Occipital lobe (tissue), 1 donor: ENCODE measurements at regions not wholly inside any gene's neighbourhood (a gene's known extent, or its start where the extent isn't known, plus 50 kb on each side); places are given as distances from the start of the nearest gene placed in this dataset.

ENCODE experiments used
- DNase-seq: peaks from one replicate; lab custom pipeline; 2025; lab: John Stamatoyannopoulos, UW

DNA sequence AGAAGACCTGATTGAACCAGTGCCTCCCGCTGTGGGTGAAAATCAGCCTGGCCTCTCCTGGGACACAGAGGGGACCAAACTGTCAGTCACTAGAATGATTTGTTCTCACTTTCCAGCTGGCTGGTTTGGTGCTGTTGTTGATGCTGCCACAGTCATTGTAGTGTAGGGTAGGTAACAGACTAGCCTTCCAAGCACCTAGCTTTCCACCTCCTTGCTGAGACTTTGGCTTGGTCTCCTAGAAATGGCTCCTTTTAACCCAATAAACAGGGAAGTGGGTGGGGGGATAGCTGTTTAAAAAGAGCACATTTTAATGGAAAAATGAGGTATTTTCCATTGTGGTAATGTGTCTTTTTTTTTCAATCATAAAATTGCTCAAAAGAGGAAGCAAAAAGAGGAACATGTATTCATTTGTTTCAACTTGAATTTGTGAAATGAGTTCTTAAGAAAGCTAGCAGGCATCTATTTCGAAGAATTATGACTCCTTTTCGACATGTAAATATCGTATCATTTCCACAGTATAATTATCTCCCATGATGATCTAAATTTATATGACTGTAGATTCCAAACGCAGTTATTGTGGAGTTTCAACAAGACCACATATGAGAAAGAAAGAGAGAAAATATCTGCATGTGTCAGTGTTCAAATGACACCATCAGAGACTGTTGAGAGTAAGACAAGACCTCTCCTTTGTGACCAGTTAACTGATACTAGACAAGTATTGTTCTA is 190.1 kb downstream of the HLX start:
- DNase-seq: no peak

DNA sequence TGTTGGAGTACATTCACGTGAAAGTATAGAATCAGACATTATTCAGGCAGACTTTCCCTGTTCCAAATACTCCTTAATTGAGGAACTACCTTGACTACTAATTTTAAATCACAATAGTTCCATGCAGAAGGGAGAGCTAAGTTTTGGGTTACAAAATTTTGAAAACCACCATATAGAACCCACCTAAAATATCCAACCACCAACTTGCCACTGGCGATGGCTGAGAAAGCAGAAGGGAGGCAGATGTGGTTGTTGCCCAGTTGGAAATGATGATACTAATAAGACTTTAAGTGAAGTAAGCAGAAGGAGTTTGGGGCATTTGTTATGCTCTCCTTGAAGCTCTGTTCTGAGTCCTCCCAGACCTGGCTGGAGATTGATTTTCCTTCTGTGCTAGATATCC is 190.7 kb downstream of the HLX start:
- DNase-seq: no peak

DNA sequence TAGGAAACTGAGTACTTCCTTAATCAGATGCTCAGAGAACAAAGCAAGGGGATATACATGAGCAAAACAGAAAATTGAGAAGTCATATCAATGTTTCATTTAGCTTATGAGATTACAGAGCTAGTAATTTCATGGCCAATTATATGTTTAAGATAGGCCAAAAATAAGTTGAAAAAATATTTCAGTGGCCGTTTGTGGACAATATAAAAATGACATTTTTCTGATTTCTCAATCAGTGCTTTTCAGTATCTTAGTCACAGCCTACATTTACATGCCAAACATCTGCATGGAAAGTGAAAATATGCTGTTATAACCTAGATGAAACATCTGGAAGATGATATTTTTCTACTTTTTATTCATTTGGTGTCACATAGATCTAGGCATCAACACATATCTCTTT is 192.5 kb downstream of the HLX start:
- no peak for DNase-seq

DNA sequence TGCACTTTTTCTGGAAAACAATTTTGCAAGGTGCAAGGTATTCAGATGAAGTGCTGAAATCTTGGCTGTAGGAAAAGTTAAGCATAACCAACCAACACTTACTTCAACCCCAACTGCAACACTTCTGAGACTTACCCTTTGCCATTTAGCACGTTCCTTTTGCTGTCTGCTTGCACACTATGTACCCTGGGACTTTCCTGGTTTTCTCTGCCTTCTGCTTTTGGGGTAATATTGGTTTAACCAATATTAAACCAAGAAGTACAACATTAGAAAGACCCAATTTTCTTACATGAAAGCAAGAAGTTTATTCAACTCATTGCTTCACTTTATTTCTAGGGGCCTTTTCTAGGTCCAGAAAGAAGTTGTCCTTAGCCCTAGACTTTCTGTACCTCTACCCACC is 193.0 kb downstream of the HLX start:
- no peak for DNase-seq

DNA sequence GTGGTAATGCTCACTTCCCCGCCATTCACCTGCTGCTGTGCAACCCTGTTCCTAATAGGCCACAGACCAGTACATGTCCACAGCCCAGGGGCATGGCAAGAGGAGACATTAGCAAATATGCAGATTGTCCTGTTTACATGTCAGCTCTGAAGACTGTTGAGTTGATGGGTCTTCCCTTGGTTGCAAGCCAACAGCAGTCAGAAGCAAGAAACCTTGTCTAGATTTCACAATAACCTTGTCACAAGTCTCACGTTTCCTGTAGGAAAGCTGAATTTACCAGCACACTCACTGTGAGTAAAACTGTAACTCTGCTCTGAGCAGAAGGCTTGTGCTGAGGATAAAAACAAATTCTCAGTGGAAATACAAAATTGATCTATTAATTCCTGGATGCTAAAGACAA is 195.1 kb downstream of the HLX start:
- DNase-seq: no peak

DNA sequence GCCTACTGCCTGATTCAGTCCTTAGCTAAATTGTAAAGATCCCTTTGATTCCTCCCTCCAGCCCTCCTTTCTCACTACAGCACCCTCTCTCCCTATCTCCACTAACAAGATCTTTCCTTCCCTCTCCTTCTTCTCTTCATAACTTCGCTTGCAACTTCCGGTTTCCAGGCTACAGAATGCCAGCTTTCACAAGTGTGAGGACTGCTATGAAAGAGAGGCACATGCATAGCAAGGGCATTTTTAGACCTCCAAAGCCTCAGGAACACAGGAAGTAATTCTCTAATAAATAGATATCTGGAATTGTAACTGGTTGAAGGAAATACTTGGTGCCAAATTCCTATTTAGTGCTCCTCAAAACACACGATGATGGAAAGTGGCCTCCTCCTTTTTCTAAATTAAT is 196.7 kb downstream of the HLX start:
- DNase-seq: no peak

DNA sequence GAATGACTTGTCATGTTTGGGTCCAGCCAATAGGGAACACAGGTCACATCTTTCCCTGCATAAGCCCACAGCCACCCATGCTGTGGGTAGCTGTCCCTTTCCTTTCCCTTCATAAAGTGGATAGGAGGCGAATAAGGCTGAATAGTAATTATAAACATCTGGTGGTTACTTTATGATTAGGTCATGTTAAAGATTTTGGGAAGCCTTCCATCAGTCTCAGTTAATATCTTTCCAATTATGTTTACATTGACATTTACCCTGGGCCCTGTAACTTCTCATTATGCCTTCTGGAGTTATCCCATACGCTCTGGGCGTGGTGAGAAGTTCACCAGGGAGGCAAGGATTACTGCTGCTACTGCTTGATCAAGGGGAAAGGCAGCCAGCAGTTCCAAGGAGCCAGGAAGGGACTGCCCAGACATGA is 197.2 kb downstream of the HLX start:
- no peak for DNase-seq

DNA sequence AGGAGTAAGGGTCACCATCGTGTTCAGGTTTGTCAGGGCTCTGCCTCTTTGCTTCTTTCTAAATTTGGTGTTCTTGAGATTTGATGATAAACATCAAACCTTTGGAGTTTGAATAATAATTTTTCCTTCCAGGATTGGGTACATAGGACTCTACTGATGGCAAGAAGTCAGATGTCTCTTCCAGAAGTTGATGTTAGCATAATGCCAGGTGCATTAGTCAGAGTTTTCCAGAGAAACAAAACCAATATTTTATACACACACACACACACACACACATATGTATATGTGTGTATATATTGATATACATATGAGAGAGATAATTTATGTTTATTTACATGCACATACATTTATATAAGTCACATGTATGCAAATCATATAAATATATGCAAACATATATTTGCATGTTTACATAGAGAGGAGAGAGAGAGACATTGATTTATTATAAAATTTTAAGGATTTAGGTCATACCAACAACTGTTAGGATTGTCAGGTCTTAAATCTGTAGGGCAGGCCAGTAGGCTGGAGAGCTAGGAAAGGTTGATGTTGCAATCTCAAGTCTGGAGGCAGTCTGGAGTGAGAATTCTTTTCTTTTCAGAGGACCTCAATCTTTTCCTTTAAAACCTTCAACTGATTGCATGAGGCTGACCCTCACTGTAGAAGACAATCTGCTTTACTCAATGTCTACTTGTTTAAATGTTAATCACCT is 199.2 kb downstream of the HLX start:
- DNase-seq: no peak

DNA sequence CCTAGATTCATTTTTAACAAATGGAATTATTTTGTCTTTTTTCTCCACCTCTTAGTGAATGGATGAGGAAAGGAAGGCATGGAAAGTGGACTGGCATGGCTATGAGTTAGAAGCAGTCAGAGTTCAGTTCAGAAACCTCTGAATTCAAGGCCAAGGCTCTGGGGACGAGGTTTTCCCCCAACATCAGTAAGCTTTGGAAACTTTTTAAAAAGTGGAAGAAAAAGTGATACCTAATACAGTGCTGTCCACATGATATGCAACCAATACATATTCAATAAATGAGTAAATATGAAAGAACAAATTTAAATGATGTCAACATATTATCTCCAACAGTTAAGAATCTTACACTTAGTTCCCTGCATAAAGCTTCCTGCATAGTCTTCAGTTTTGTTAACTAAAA is 204.7 kb downstream of the HLX start:
- DNase-seq: no peak

DNA sequence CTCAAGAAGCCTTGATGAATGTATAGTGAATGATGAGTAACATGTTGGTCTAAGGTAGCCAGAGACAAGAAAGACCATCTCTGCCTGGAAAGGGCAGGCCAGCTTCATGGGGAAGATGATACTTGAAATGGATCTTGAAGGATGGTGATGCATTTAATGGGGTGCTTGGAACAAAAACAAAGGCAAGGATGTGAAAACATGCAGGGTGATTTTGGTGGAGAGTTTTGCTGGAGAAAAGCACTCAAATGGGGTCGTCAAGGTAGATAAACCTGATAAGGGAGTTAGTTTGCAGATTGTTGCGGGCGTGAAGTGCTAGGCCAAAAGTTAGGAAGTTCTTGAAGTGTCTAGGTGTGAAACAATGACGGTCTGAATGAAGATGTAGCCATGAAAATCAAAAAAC is 205.4 kb downstream of the HLX start:
- no peak for DNase-seq

DNA sequence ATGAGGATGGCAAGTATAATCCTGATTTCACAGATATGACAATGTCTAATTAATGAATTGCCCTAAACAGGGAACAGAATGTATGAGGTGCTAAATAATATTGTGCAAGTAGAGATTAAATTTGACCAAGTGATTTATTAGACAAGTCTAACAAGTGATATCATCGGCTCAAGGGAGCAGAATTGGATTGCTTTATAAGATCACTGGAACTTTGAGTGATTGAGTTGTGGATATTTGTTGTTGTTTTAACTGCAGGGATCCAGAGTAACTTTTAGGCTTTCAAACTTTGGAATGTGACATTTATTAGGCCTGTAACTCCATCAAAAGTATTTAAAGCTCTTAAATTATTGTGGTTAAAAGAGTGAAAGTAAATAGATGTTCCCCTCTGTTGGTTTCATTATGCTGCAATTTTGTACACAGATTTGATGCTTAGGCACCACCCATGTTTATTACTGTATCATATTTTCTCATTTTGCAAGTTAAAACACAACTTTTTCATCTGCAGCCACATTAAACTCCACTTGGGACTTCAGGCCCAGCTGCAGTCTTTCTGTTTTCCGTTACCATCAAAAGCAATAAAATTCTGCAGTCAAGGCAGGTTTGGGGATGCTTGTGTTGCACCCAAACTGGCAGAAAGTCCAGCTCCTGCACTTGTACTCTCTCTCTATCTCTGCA is 206.6 kb downstream of the HLX start:
- DNase-seq: no peak

DNA sequence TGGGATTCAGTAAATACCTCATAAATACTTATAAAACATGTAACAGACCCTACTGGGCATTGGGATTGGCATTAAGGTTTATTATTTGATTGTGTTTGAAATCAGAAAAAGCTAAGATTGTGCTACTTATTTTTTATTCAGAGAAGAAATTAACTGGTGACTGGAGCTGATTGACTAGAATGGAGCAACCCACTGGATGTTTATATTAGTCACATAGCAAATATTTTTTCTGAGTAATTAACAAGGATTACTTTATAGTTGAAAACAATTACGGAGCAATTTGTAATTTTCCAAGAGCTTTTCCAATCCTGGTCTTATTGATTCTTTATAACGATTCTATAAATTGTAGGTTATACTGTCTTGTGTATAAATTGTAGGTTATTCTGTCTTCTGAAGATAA is 208.7 kb downstream of the HLX start:
- no peak for DNase-seq

DNA sequence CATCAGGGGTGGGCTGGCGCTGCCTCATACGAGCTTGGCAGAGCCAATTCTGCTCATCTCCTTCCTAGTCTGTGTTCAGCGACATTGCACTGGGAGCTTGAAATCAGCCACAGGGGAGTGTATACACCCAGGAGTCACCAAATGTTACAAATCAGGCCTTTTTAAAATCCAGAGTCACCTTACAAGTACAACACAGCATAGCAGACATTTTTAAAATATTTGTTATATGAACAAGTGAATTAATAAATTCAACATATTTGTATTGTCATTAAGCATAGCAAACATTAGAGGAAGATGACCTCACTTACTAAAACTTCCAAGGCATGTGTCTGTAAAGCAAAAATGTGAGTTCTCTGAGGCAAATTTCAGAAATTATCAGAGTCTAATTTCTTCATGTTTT is 210.0 kb downstream of the HLX start:
- no peak for DNase-seq

DNA sequence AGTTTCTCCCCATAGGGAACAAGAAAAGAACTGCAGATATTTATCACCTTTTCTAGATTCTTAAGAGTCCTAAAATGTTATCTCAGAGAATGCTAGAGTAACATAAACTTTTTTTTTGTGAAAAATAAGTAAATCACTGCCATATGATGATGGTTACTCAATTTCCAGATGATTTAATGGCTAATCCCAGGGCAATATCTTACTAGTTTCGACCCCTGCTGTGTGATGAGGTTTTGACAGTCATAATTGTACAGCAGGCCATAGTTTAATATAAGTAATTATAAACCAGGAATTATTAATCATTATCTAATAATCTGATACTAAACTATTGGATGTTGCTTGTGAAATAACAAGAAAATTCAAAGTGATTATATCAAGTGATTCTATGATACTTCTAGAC is 210.6 kb downstream of the HLX start:
- no peak for DNase-seq

DNA sequence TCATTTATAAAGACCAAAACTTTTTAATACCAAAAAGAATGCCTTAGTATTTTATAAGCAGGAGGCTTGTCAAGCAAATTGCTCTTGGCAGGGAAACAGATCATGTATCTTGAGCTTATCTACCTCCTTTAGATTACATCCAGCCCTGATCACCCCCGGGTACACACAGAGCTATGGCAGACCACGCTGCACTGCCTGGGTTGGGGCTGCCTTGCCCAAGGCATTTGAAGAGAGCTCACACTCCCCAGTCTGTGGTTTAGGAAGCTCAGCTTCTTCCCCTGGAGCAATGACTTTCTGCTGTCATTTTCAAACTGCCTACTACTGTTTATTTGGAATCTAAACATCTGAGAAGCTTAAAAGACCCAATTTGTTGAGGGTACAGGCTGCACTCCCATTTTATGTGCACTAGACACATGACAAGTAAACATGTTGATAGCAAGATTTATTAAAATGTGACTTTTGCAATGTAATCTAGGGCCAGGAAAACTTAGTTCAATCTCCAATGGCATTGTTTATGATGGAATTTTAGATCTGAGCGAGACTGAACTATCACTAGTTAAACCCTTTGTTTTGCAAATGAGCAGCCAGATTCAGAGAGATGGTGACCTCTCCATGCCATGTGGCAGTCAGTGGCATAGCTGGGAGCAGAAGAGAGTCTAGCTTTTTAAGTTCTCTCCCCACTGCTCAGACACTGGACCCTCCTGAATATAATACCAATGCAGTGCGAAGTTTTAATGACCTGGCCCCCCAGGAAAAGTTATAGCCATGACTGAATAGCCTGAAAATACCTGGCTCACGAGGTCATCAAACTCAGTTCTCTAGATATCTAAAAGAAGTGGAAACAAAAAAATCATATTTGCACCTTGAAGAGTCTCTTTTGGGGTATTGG is 214.9 kb downstream of the HLX start:
- DNase-seq: no peak

DNA sequence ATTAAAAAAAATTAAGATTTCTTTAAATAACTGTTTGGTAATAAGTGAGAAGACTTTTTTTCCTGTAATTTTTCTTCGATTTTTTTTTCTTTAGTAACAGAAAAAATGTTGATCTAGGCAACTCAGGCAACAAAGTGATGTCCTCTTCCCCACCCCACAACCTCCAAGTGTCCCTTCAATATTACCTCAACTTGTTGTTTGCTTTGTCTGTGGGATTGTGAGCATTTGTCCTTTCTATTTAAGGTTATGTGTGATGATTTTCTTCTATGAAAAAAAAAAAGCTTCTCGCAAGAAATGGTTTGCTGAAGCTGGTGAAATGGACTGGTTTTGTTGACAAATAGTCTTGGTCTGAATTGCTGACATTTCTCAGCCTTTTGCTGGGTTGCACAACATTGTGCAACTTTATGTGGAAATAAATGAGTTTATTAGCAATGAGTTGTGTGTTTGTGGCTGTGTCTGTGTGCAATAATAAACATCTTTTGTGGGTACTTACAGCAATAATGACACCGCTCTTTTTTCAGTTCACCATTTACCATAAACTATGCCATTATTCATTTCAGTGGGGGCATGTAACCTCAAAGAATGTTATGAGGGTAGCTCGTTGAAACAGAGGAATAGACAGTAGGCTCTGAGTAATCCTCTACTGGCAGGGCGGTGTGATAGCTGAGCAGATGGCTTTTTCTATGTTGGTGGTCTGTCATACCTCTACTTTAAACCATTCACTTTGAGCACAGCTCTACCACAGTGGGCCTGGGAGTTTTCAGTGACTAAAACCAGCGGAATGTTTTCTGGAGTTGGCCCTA is 218.4 kb downstream of the HLX start:
- DNase-seq: no peak

DNA sequence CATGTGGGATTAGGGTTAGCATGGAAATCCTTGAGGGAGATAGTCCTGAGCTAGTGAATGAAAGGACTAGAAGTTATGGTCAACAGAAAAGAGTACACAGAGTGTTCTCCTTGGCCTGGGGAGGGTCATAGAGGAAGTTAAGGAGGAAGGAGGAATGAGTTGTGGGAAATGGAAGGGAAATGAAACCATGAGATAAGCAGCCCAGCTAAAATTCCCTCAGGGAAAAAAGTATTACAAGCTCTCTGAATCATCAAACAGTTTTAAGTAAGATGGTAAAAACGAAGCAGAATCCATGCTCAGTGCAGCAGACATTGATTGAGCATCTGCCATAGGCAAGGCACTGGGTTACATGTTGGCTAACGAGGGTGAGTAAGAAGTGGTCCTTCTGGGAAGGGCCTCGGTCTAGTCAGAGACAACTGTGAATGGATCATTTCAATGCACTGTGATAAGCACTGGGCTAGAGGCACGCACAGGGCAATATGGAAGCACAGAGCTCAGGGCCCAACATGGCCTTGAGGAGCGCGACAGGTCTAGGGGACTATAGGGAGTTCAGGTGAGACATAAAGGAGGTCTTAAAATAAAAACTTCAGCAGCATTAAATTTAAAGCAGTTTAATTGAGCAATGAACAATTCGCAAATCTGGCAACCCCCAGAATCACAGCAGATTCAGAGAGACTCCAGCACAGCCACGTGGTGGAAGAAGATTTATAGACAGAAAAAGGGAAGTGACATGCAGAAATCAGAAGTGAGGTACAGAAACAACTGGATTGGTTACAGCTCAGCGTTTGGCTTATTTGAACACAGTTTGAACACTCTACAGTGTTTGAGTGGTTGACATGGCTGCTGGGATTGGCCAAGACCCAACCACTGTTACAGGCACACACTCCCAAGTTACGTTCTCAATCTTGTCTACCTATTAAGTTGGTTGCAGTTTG is 219.5 kb downstream of the HLX start:
- DNase-seq: no peak

DNA sequence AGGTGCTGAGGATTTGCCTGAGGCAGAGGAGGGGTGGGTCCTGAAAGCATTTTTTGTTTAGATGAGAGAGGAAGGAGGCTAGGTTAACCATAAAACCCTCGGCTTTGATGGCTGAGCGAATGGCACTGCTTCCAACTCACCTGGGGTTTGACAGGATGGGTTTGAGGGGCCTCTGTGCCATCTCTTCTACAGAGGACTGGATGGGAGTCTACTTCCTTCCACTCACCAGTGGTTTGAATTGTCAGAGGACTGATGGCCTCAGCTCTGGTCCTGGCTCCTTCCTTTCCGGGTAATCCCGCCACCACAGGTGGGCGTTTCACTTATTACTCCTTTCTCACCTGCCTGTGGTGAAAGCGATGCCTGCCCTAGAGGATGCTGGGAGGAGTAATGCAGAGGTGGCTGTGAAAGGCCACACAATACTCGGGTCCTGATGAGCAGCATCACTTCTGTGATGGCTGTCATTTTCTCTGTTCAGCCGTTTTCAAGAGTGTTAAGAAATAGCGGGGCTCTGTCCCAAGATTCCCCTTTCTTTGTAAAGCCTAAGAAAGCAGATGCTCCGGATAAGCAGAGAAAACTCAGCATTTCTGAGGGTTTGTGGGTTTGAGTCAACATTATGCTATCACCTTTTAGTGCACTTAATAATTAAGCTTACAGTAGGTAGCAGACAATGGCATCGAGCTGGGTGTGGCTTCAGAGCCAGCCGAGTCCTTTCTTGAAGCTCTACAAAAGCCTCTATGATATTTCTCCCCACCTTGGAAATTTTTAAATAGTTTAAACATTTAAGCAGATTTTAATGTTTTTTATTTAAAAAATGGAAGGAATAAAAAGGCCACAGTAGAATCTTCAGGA is 220.7 kb downstream of the HLX start:
- no peak for DNase-seq

DNA sequence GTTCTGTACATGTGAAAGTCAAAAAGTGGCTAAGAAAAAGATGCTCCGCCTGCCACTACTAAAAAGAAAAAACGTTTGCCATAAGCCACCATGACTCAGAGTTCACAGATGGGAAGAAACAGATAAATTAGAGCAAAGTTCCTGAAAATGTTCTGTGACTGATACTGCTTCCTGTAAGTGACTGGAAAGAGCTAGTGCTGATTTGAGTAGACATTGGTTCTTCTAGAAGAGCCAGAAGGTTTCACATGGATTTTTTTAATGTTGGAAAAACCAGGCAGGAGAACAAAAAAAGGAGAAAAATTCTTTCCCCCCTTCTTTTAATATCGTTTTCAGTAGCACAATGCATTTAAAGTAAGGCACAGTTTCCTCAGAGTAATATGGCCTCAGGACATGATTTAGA is 221.4 kb downstream of the HLX start:
- DNase-seq: no peak
